ENCODE measurements at regions not wholly inside any gene's neighbourhood (a gene's known extent, or its start where the extent isn't known, plus 50 kb on each side); places are given as distances from the start of the nearest gene placed in this dataset.

DNA sequence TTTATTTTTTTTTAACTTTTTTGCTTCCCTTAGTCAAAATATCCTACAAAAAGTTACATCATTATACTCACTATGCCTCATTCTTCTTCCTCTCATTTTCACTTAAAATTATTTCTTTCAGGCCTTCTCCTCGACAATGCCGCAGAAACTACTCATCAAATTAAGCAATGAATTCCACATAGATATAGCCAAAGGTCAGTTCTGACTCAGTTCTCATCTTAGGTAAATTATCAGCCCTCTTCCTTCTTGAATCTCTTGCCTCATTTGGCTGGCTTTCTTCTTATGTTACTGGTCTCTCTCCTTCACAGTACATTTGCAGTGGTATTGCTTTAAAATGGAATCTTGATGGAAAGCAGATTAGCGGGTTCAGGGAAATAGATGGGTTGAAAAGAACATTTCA is 260.7 kb upstream of the BRINP3 start:
- Histone ChIP-seq H3K27ac (no peak overlapping the region), H3K9me3 (no peaks in the 10 kb centered on the region), H3K4me3 (no peak overlapping the region), H3K4me1 (no peaks in the 10 kb centered on the region), H3K27me3 (no peaks in the 10 kb centered on the region), H3K36me3 (no peaks in the 10 kb centered on the region)
- DNase-seq (no peak), ATAC-seq (no peak)
- TF ChIP-seq CTCF (IDR thresholded peaks at IDR 0.05) = no peak
- intact Hi-C loops (cut with DNase I) = no loop called here

- intact Hi-C loops (cut with DNase I) = no loop called here
- DNase-seq (no peak), ATAC-seq (no peak)
- H3K9me3 ChIP-seq = no peaks in the 10 kb centered on the region
- no peak overlapping the region for H3K27ac ChIP-seq
- H3K36me3 ChIP-seq = no peaks in the 10 kb centered on the region
- no peak overlapping the region for H3K4me3 ChIP-seq
- no peak for TF ChIP-seq CTCF (IDR thresholded peaks at IDR 0.05)
- no peaks in the 10 kb centered on the region for H3K27me3 ChIP-seq
- H3K4me1 ChIP-seq = no peaks in the 10 kb centered on the region
These were observed 262.3 kb upstream of the BRINP3 start for GRCh38 chr1:190739926-190740325.

DNA sequence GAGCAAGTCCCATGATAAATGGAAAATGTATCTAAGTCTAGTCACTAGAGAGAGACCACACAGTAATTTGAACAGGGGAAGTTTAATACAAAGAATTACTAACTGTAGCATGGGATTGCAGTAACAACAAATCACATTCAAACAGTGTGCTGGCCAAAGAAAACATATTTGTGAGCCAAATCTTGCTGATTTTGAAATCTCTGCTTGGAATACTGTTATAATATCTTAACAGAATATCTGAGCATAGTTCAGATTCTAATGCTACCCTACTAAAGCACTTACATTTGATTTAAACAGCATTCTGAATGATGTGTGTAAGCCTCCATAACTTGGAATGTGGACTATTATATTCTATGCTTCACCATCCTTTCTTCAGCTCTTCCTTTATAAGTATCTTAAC is 270.0 kb upstream of the BRINP3 start:
- H3K36me3 ChIP-seq = no peaks in the 10 kb centered on the region
- H3K9me3 ChIP-seq = no peaks in the 10 kb centered on the region
- DNase-seq = no peak
- no peak overlapping the region for H3K4me3 ChIP-seq
- H3K27me3 ChIP-seq = no peaks in the 10 kb centered on the region
- no peak for ATAC-seq
- TF ChIP-seq CTCF (IDR thresholded peaks at IDR 0.05) = no peak
- H3K4me1 ChIP-seq = no peaks in the 10 kb centered on the region
- intact Hi-C loops (cut with DNase I) = no loop called here
- no peak overlapping the region for H3K27ac ChIP-seq

GRCh38 chr1:190752131-190752530 is 274.5 kb upstream of the BRINP3 start:
- H3K9me3 ChIP-seq = no peaks in the 10 kb centered on the region
- H3K27ac ChIP-seq = no peak overlapping the region
- H3K27me3 ChIP-seq = no peaks in the 10 kb centered on the region
- no peaks in the 10 kb centered on the region for H3K36me3 ChIP-seq
- no peaks in the 10 kb centered on the region for H3K4me1 ChIP-seq
- no peak overlapping the region for H3K4me3 ChIP-seq
- TF ChIP-seq CTCF (IDR thresholded peaks at IDR 0.05) = no peak
- ATAC-seq (no peak), DNase-seq (no peak)
- intact Hi-C loops (cut with DNase I) = no loop called here

GRCh38 chr1:190754666-190755065 is 277.0 kb upstream of the BRINP3 start:
- ATAC-seq = no peak
- Histone ChIP-seq H3K4me1 (no peaks in the 10 kb centered on the region), H3K9me3 (no peaks in the 10 kb centered on the region), H3K27ac (no peak overlapping the region), H3K27me3 (no peaks in the 10 kb centered on the region), H3K4me3 (no peak overlapping the region), H3K36me3 (no peaks in the 10 kb centered on the region)
- intact Hi-C loops (cut with DNase I) = no loop called here
- no peak for TF ChIP-seq CTCF (IDR thresholded peaks at IDR 0.05)
- DNase-seq = no peak

GRCh38 chr1:190759807-190760206 is 282.1 kb upstream of the BRINP3 start:
- intact Hi-C loops (cut with DNase I) = no loop called here
- no peak for ATAC-seq
- Histone ChIP-seq H3K36me3 (no peaks in the 10 kb centered on the region), H3K27ac (no peak overlapping the region), H3K9me3 (no peaks in the 10 kb centered on the region), H3K4me1 (no peaks in the 10 kb centered on the region), H3K27me3 (no peaks in the 10 kb centered on the region), H3K4me3 (no peak overlapping the region)
- DNase-seq = no peak
- TF ChIP-seq CTCF (IDR thresholded peaks at IDR 0.05) = no peak
